IMR-90 (cell line): ENCODE measurements at regions not wholly inside any gene's neighbourhood (a gene's known extent, or its start where the extent isn't known, plus 50 kb on each side); places are given as distances from the start of the nearest gene placed in this dataset.

Source experiments
- ATAC-seq: fragments of 200-7000 bp; cut with Tn5 transposase; 2 replicates; pipeline ENCODE4 v1.9.1; 2020; ENCODE audit warnings: low read depth, mild to moderate bottlenecking, moderate library complexity
- BruUV-seq: library from RNA; stranded (reverse); fragments of 400-500 nt; replicated peaks from 2 replicates; lab custom pipeline; 2021; lab: Mats Ljungman, UMichigan
- CTCF ChIA-PET: fragments of 300-600 bp; formaldehyde crosslinking; extraction: SDS; loops from one replicate; lab custom pipeline; 2021; ENCODE audit warnings: antibody characterized with exemption; lab: Yijun Ruan, JAX
- POLR2A ChIA-PET: fragments of 300-600 bp; sonication (Branson Sonifier 250); formaldehyde crosslinking; loops from one replicate; lab custom pipeline; 2022; ENCODE audit warnings: antibody characterized with exemption; ENCODE audit not compliant: unreplicated experiment; lab: Charles Lee
- DNase-seq: peaks from one replicate; pipeline ENCODE4 v3.0.0; 2013
- H2AFZ ChIP-seq: replicated peaks from 2 replicates; pipeline ENCODE3; 2013; ENCODE audit warnings: low read length, mild to moderate bottlenecking; ENCODE audit not compliant: poor library complexity
- H2AK5ac ChIP-seq: 2 replicates; pipeline ENCODE4 v1.6.1; 2013; ENCODE audit warnings: low read depth, low read length, inconsistent platforms
- H2AK9ac ChIP-seq: replicated peaks from 2 replicates; pipeline ENCODE3; 2013; ENCODE audit warnings: mild to moderate bottlenecking, low read depth, low read length, moderate library complexity; ENCODE audit not compliant: poor library complexity
- H2BK120ac ChIP-seq: 2 replicates; pipeline ENCODE4 v1.6.1; 2013; ENCODE audit warnings: low read depth, low read length, inconsistent platforms
- H2BK15ac ChIP-seq: 3 replicates; pipeline ENCODE4 v1.6.1; 2013; ENCODE audit warnings: low read depth, low read length, inconsistent platforms
- H2BK20ac ChIP-seq: 2 replicates; pipeline ENCODE4 v1.6.1; 2013; ENCODE audit warnings: low read depth, mild to moderate bottlenecking, inconsistent platforms, low read length, moderate library complexity
- H2BK5ac ChIP-seq: 2 replicates; pipeline ENCODE4 v1.6.1; 2013; ENCODE audit warnings: mild to moderate bottlenecking, low read depth, low read length, inconsistent platforms; ENCODE audit not compliant: poor library complexity, severe bottlenecking
- H3K14ac ChIP-seq: replicated peaks from 2 replicates; pipeline ENCODE4 v1.6.1; 2013; ENCODE audit warnings: low read depth, low read length, inconsistent platforms
- H3K18ac ChIP-seq: 2 replicates; pipeline ENCODE4 v1.6.1; 2013; ENCODE audit warnings: low read depth, low read length, control low read depth
- H3K23ac ChIP-seq: 2 replicates; pipeline ENCODE4 v1.6.1; 2013; ENCODE audit warnings: low read depth, low read length, inconsistent platforms
- H3K27ac ChIP-seq: 2 replicates; pipeline ENCODE4 v1.5.1; 2013; ENCODE audit warnings: mild to moderate bottlenecking, control low read depth, low read length; ENCODE audit not compliant: insufficient read depth
- H3K27me3 ChIP-seq: 2 replicates; pipeline ENCODE4 v1.6.1; 2013; ENCODE audit warnings: low read length; ENCODE audit not compliant: control insufficient read depth, insufficient read depth
- H3K36me3 ChIP-seq: 2 replicates; pipeline ENCODE4 v1.6.1; 2013; ENCODE audit warnings: low read length, mixed read lengths; ENCODE audit not compliant: control insufficient read depth, insufficient read depth
- H3K4ac ChIP-seq: 2 replicates; pipeline ENCODE4 v1.6.1; 2013; ENCODE audit warnings: low read depth, low read length, inconsistent platforms
- H3K4me1 ChIP-seq: 2 replicates; pipeline ENCODE4 v1.6.1; 2013; ENCODE audit warnings: low read length, mixed read lengths; ENCODE audit not compliant: control insufficient read depth, insufficient read depth
- H3K4me2 ChIP-seq: 2 replicates; pipeline ENCODE4 v1.6.1; 2013; ENCODE audit warnings: low read depth, mild to moderate bottlenecking, control low read depth, low read length, moderate library complexity
- H3K4me3 ChIP-seq: 2 replicates; pipeline ENCODE4 v1.5.1; 2013; ENCODE audit warnings: low read depth, mild to moderate bottlenecking, control low read depth, low read length, moderate library complexity; ENCODE audit not compliant: insufficient read depth
- H3K56ac ChIP-seq: 2 replicates; pipeline ENCODE4 v1.6.1; 2013; ENCODE audit warnings: low read length, inconsistent platforms; ENCODE audit not compliant: insufficient read depth; ENCODE audit errors: extremely low read depth
- H3K79me1 ChIP-seq, 2 experiments: 2 replicates each; pipeline ENCODE4 v1.6.1; 2013; ENCODE audit warnings: low read length in 2 of 2, inconsistent platforms in 1 of 2, low read depth in 1 of 2
- H3K9ac ChIP-seq: 2 replicates; pipeline ENCODE4 v1.6.1; 2013; ENCODE audit warnings: low read depth, low read length, control low read depth
- H3K9me1 ChIP-seq: 2 replicates; pipeline ENCODE4 v1.6.1; 2013; ENCODE audit warnings: low read length, inconsistent platforms; ENCODE audit not compliant: insufficient read depth
- H3K9me3 ChIP-seq: 2 replicates; pipeline ENCODE4 v1.6.1; 2013; ENCODE audit warnings: low read length; ENCODE audit not compliant: control insufficient read depth, insufficient read depth
- H4K20me1 ChIP-seq: 2 replicates; pipeline ENCODE4 v1.6.1; 2013; ENCODE audit warnings: low read length, inconsistent platforms; ENCODE audit not compliant: insufficient read depth
- H4K5ac ChIP-seq: 2 replicates; pipeline ENCODE4 v1.6.1; 2013; ENCODE audit warnings: mild to moderate bottlenecking, low read depth, low read length, control low read depth
- H4K8ac ChIP-seq, 2 experiments: 2 replicates each; pipeline ENCODE4 v1.6.1; 2013; ENCODE audit warnings: low read depth in 2 of 2, low read length in 2 of 2, control low read depth in 1 of 2, inconsistent platforms in 1 of 2
- H4K91ac ChIP-seq: 2 replicates; pipeline ENCODE4 v1.6.1; 2013; ENCODE audit warnings: low read depth, low read length, inconsistent platforms; ENCODE audit not compliant: insufficient read depth
- RCOR1 ChIP-seq: IDR thresholded peaks from 2 replicates; pipeline ENCODE4 v1.6.1; 2012; ENCODE audit warnings: mild to moderate bottlenecking, low read length, improper control_type of control experiment; ENCODE audit not compliant: insufficient replicate concordance
- RFX5 ChIP-seq: IDR thresholded peaks from 2 replicates; pipeline ENCODE4 v1.8.0; 2012; ENCODE audit warnings: low read depth, mild to moderate bottlenecking, low read length, moderate library complexity
- SMC3 ChIP-seq: fragments of 150-350 bp; IDR thresholded peaks from 2 replicates; pipeline ENCODE4 v1.6.1; 2016; ENCODE audit warnings: low read depth, mild to moderate bottlenecking, antibody characterized with exemption, low read length, moderate library complexity
- WGBS, 2 experiments: methylation state at CpG; one replicate each; pipeline versions ENCODE4 v1.1.5 to v1.1.7; 2013; ENCODE audit warnings: missing lambda C conversion rate in 2 of 2; ENCODE audit not compliant: insufficient read length in 1 of 2; ENCODE audit errors: extremely low coverage in 2 of 2; 5-methylcytosine and 5-hydroxymethylcytosine counted together
- dilution Hi-C: fragments of 300-500 bp; cut with HindIII; formaldehyde crosslinking; loops from one replicate; pipeline ENCODE4 v1.14.3; 2018; ENCODE audit warnings: low sequenced_read_pairs; ENCODE audit not compliant: unreplicated experiment
- in situ Hi-C: fragments of 300-500 bp; cut with MboI; formaldehyde crosslinking; loops from 3 replicates; pipeline ENCODE4 v1.14.3; 2019; ENCODE audit warnings: low sequenced_read_pairs, inconsistent platforms, mixed read lengths
- intact Hi-C: fragments of 100-400 bp; cut with micrococcal nuclease; formaldehyde crosslinking; loops from 2 replicates; pipeline ENCODE4 v1.10.0; 2022

- no peak for DNase-seq
Observed at GRCh38 chr3:162368417-162368816, 871.8 kb downstream of the OTOL1 start.

More at GRCh38 chr3:162368417-162368816, 871.8 kb downstream of the OTOL1 start:
- Histone ChIP-seq H3K56ac (no peak overlapping the region), H3K4me2 (peak overlapping the region; percentile 67; the same call in 1 of the 2 replicates), H3K27me3 (no peaks in the 10 kb centered on the region), H4K20me1 (no peaks in the 10 kb centered on the region), H2AK5ac (no peak overlapping the region), H3K27ac (no peak overlapping the region), H3K79me1 (no peaks in the 10 kb centered on the region), H2AK9ac (no peak overlapping the region), H4K5ac (no peak overlapping the region), H4K91ac (no peak overlapping the region), H3K9ac (no peak overlapping the region), H3K36me3 (no peaks in the 10 kb centered on the region), H3K4me1 (peaks cover 6% of the 10 kb centered on the region; the same call in 1 of the 2 replicates), H2BK20ac (no peak overlapping the region), H3K9me3 (no peaks in the 10 kb centered on the region), H4K8ac (no peak overlapping the region; a peak in 1 of 4 replicates), H2AFZ (peak overlapping the region; percentile 38), H3K4ac (no peak overlapping the region), H3K9me1 (no peaks in the 10 kb centered on the region), H3K23ac (no peak overlapping the region), H2BK5ac (no peak overlapping the region), H2BK15ac (no peak overlapping the region), H3K14ac (no peak overlapping the region), H3K4me3 (no peak overlapping the region), H2BK120ac (no peak overlapping the region), H3K18ac (peak overlapping the region; percentile 46; the same call in 1 of the 2 replicates)
- TF ChIP-seq RCOR1 (no peak), SMC3 (no peak), RFX5 (no peak)
- CTCF ChIA-PET: interaction anchor here (0.6 kb wide), 2 partner anchors 223 to 325 kb away, joined by 3 read pairs; no protein-coding TSS in a partner anchor
- no peak for ATAC-seq
- dilution Hi-C loops (no loop called here), intact Hi-C loops (loop anchor here (10.0 kb wide), 1 partner anchor 146 kb away; no protein-coding TSS in a partner anchor), in situ Hi-C loops (no loop called here)
- WGBS, 2 experiments: no CpG with 5 or more reads among the region's 4 CpGs
- POLR2A ChIA-PET: no interaction called here
- BruUV-seq: no TSS peak
